H1 (cell line): ENCODE measurements at regions not wholly inside any gene's neighbourhood (a gene's known extent, or its start where the extent isn't known, plus 50 kb on each side); places are given as distances from the start of the nearest gene placed in this dataset.

Experiments used
- CTCF ChIA-PET: fragments of 300-600 bp; sonication (Branson Sonifier 250); formaldehyde crosslinking; loops from one replicate; lab custom pipeline; 2021; ENCODE audit not compliant: partially characterized antibody; lab: Charles Lee
- POLR2A ChIA-PET: fragments of 300-600 bp; sonication (Branson Sonifier 250); formaldehyde crosslinking; loops from one replicate; lab custom pipeline; 2021; ENCODE audit warnings: inconsistent platforms; ENCODE audit not compliant: partially characterized antibody; lab: Charles Lee
- DNase-seq, 2 experiments: peaks; one replicate each; pipeline versions ENCODE4 v3.0.0 to v3.0.0-alpha.2; 2010 to 2022; ENCODE audit warnings: low spot score in 2 of 2, low read depth in 1 of 2, mixed read lengths in 1 of 2
- FAIRE-seq: peaks from 2 replicates; lab custom pipeline; 2011; peaks lifted over from hg19 to GRCh38; lab: Jason Lieb, UNC
- H2AFZ ChIP-seq: 2 replicates; pipeline ENCODE4 v1.8.1; 2012; ENCODE audit warnings: low read length, inconsistent platforms
- H2AK5ac ChIP-seq: 2 replicates; pipeline ENCODE4 v1.6.1; 2013; ENCODE audit warnings: low read depth, low read length
- H2BK120ac ChIP-seq: replicated peaks from 2 replicates; pipeline ENCODE3; 2013; ENCODE audit warnings: low read depth, low read length, inconsistent platforms
- H2BK12ac ChIP-seq: 2 replicates; pipeline ENCODE4 v1.6.1; 2013; ENCODE audit warnings: low read depth, low read length
- H2BK15ac ChIP-seq: 2 replicates; pipeline ENCODE4 v1.6.1; 2013; ENCODE audit warnings: low read length
- H2BK20ac ChIP-seq: 2 replicates; pipeline ENCODE4 v1.6.1; 2013; ENCODE audit warnings: low read length
- H2BK5ac ChIP-seq: 2 replicates; pipeline ENCODE4 v1.6.1; 2013; ENCODE audit warnings: low read depth, low read length
- H3K14ac ChIP-seq: 2 replicates; pipeline ENCODE4 v1.6.1; 2013; ENCODE audit warnings: inconsistent platforms; ENCODE audit not compliant: insufficient read length
- H3K18ac ChIP-seq: 2 replicates; pipeline ENCODE4 v1.6.1; 2013; ENCODE audit warnings: low read length; ENCODE audit errors: extremely low read depth
- H3K23ac ChIP-seq: 2 replicates; pipeline ENCODE4 v1.6.1; 2013; ENCODE audit warnings: inconsistent platforms; ENCODE audit not compliant: insufficient read length
- H3K23me2 ChIP-seq: 2 replicates; pipeline ENCODE4 v1.6.1; 2013; ENCODE audit warnings: low read depth, low read length
- H3K27ac ChIP-seq: 2 replicates; pipeline ENCODE4 v1.6.1; 2011; ENCODE audit warnings: low read depth, low read length, inconsistent platforms
- H3K27me3 ChIP-seq, 4 experiments: replicated peaks in 1 of 4; 1 replicate in 1 of 4; 2 replicates in 3 of 4; pipeline versions ENCODE4 v1.6.1 to v1.8.1; 2011 to 2013; ENCODE audit warnings: low read length in 3 of 4, mild to moderate bottlenecking in 3 of 4, inconsistent platforms in 2 of 4, mixed read lengths in 2 of 4, moderate library complexity in 1 of 4; ENCODE audit not compliant: control insufficient read depth in 3 of 4, insufficient read depth in 3 of 4; ENCODE audit errors: extremely low read depth in 1 of 4
- H3K36me3 ChIP-seq, 4 experiments: 2 replicates each; pipeline versions ENCODE4 v1.6.1 to v1.8.1; 2011 to 2013; ENCODE audit warnings: mild to moderate bottlenecking in 4 of 4, low read length in 3 of 4, moderate library complexity in 2 of 4, control low read depth in 1 of 4, inconsistent platforms in 1 of 4; ENCODE audit not compliant: insufficient read depth in 4 of 4, control insufficient read depth in 2 of 4
- H3K4ac ChIP-seq: replicated peaks from 2 replicates; pipeline ENCODE3; 2013; ENCODE audit warnings: low read length, low read depth, mixed read lengths, inconsistent platforms; ENCODE audit not compliant: insufficient read length
- H3K4me1 ChIP-seq, 4 experiments: replicated peaks in 1 of 4; 1 replicate in 1 of 4; 2 replicates in 3 of 4; pipeline versions ENCODE4 v1.6.1 to v1.8.1; 2011 to 2013; ENCODE audit warnings: low read length in 3 of 4, inconsistent platforms in 2 of 4, mixed read lengths in 1 of 4; ENCODE audit not compliant: insufficient read depth in 4 of 4, control insufficient read depth in 3 of 4
- H3K4me2 ChIP-seq, 2 experiments: 2 replicates each; pipeline versions ENCODE4 v1.6.1 to v1.8.1; 2011 to 2013; ENCODE audit warnings: low read depth in 2 of 2, low read length in 2 of 2, control low read depth in 1 of 2, inconsistent platforms in 1 of 2, mild to moderate bottlenecking in 1 of 2; ENCODE audit not compliant: insufficient read depth in 1 of 2
- H3K4me3 ChIP-seq, 4 experiments: fragments of 200-600, 300-600 bp in 1 of 4; sonication (generic), shearing (Covaris generic), sonication (Bioruptor Twin) in 1 of 4; 2 replicates each; pipeline versions ENCODE4 v1.5.1 to v1.8.1; 2011 to 2016; ENCODE audit warnings: low read length in 4 of 4, low read depth in 3 of 4, control low read depth in 2 of 4, inconsistent platforms in 2 of 4, mild to moderate bottlenecking in 2 of 4, mixed read lengths in 1 of 4, moderate library complexity in 1 of 4; ENCODE audit not compliant: insufficient read depth in 2 of 4; ENCODE audit errors: extremely low read depth in 1 of 4
- H3K56ac ChIP-seq: replicated peaks from 2 replicates; pipeline ENCODE3; 2013; ENCODE audit warnings: low read depth, mild to moderate bottlenecking, mixed read lengths, low read length, inconsistent platforms; ENCODE audit not compliant: insufficient read length
- H3K79me1 ChIP-seq: 2 replicates; pipeline ENCODE4 v1.6.1; 2013; ENCODE audit warnings: low read depth, low read length, control low read depth
- H3K79me2 ChIP-seq, 2 experiments: 2 replicates each; pipeline versions ENCODE4 v1.6.1 to v1.8.1; 2012 to 2013; ENCODE audit warnings: low read length in 2 of 2, mild to moderate bottlenecking in 2 of 2, inconsistent platforms in 1 of 2; ENCODE audit not compliant: insufficient read depth in 2 of 2, control insufficient read depth in 1 of 2
- H3K9ac ChIP-seq, 4 experiments: replicated peaks in 1 of 4; 1 replicate in 1 of 4; 2 replicates in 3 of 4; pipeline versions ENCODE4 v1.6.1 to v1.8.1; 2011 to 2013; ENCODE audit warnings: low read depth in 3 of 4, low read length in 3 of 4, control low read depth in 2 of 4, mild to moderate bottlenecking in 2 of 4, moderate library complexity in 2 of 4, inconsistent platforms in 1 of 4; ENCODE audit errors: extremely low read depth in 1 of 4
- H3K9me3 ChIP-seq, 2 experiments: 2 replicates each; pipeline versions ENCODE4 v1.6.1 to v1.8.1; 2012 to 2013; ENCODE audit warnings: mild to moderate bottlenecking in 2 of 2, moderate library complexity in 2 of 2, control low read depth in 1 of 2, inconsistent platforms in 1 of 2, low read depth in 1 of 2, low read length in 1 of 2, mixed read lengths in 1 of 2; ENCODE audit not compliant: insufficient read depth in 2 of 2
- H4K20me1 ChIP-seq, 2 experiments: replicated peaks in 1 of 2; 2 replicates each; pipeline versions ENCODE3 to v1.8.1; 2011 to 2013; ENCODE audit warnings: inconsistent platforms in 2 of 2, low read length in 2 of 2, mild to moderate bottlenecking in 1 of 2; ENCODE audit not compliant: insufficient read depth in 2 of 2, control insufficient read depth in 1 of 2
- H4K5ac ChIP-seq: 2 replicates; pipeline ENCODE4 v1.6.1; 2013; ENCODE audit warnings: low read length, low read depth, mixed read lengths, inconsistent platforms; ENCODE audit not compliant: insufficient read length
- H4K8ac ChIP-seq: 2 replicates; pipeline ENCODE4 v1.8.0; 2013; ENCODE audit warnings: mild to moderate bottlenecking, moderate library complexity, low read length, inconsistent platforms; ENCODE audit not compliant: insufficient read depth; ENCODE audit errors: extremely low read depth
- H4K91ac ChIP-seq: replicated peaks from 2 replicates; pipeline ENCODE3; 2013; ENCODE audit warnings: low read length, mixed read lengths, inconsistent platforms; ENCODE audit not compliant: insufficient read length
- CBX5 ChIP-seq: fragments of 300-800, 300-1000 bp; sonication (generic); IDR thresholded peaks from 2 replicates; pipeline ENCODE4 v1.7.1; 2016; ENCODE audit warnings: antibody characterized with exemption, low read length, low read depth
- CEBPB ChIP-seq: IDR thresholded peaks from 2 replicates; pipeline ENCODE4 v1.6.1; 2012; ENCODE audit warnings: low read depth, low read length
- CREB1 ChIP-seq: IDR thresholded peaks from 2 replicates; pipeline ENCODE4 v1.6.1; 2012; ENCODE audit warnings: inconsistent platforms
- EGR1 ChIP-seq: IDR thresholded peaks from 2 replicates; pipeline ENCODE4 v1.6.1; 2011; ENCODE audit warnings: low read depth, low read length, borderline replicate concordance
- EZH2 ChIP-seq: fragments of 200-600 bp; sonication (generic); IDR thresholded peaks from 2 replicates; pipeline ENCODE4 v1.7.1; 2012; ENCODE audit warnings: low read depth, mild to moderate bottlenecking, moderate library complexity, low read length, inconsistent platforms; ENCODE audit not compliant: severe bottlenecking
- GABPA ChIP-seq: IDR thresholded peaks from 2 replicates; pipeline ENCODE4 v1.6.1; 2011; ENCODE audit warnings: mild to moderate bottlenecking, low read length, moderate library complexity, borderline replicate concordance; ENCODE audit not compliant: insufficient read depth
- JUND ChIP-seq: IDR thresholded peaks from 2 replicates; pipeline ENCODE4 v1.6.1; 2011; ENCODE audit warnings: mild to moderate bottlenecking, improper control_type of control experiment, low read length
- KDM1A ChIP-seq: fragments of 200-600, 300-600 bp; sonication (generic); IDR thresholded peaks from 2 replicates; pipeline ENCODE4 v1.7.1; 2016; ENCODE audit warnings: mild to moderate bottlenecking, low read length, borderline replicate concordance
- NANOG ChIP-seq: IDR thresholded peaks from 2 replicates; pipeline ENCODE4 v1.6.1; 2011; ENCODE audit warnings: low read length, low read depth, mild to moderate bottlenecking, inconsistent platforms; ENCODE audit not compliant: insufficient read depth, poor library complexity, severe bottlenecking
- NRF1 ChIP-seq: IDR thresholded peaks from 2 replicates; pipeline ENCODE4 v1.6.1; 2011; ENCODE audit warnings: mild to moderate bottlenecking, low read depth, low read length, improper control_type of control experiment
- RBBP5 ChIP-seq: IDR thresholded peaks from 2 replicates; pipeline ENCODE4 v1.7.1; 2012; ENCODE audit warnings: low read depth, mild to moderate bottlenecking, inconsistent platforms, low read length, moderate library complexity, borderline replicate concordance
- RFX5 ChIP-seq: IDR thresholded peaks from 2 replicates; pipeline ENCODE4 v1.6.1; 2011; ENCODE audit warnings: low read depth, low read length, improper control_type of control experiment, borderline replicate concordance
- SAP30 ChIP-seq: fragments of 300-600 bp; sonication (generic); IDR thresholded peaks from 2 replicates; pipeline ENCODE4 v1.7.1; 2012; ENCODE audit warnings: low read length, moderate library complexity, mild to moderate bottlenecking, inconsistent platforms; ENCODE audit not compliant: insufficient read depth, insufficient replicate concordance
- SIRT6 ChIP-seq: IDR thresholded peaks from one replicate; pipeline ENCODE4 v1.7.1; 2012; ENCODE audit warnings: low read length, inconsistent platforms
- SIX5 ChIP-seq: IDR thresholded peaks from 2 replicates; pipeline ENCODE4 v1.6.1; 2011; ENCODE audit warnings: mild to moderate bottlenecking, low read depth, low read length
- SP4 ChIP-seq: IDR thresholded peaks from 2 replicates; pipeline ENCODE4 v1.6.1; 2012; ENCODE audit warnings: low read length, inconsistent platforms
- WGBS, 2 experiments: shearing (Covaris generic) in 1 of 2; methylation state at CpG; one replicate each; pipeline versions ENCODE4 v1.1.6 to v1.1.7; 2013 to 2015; ENCODE audit warnings: low lambda C conversion rate in 2 of 2, mixed read lengths in 2 of 2, inconsistent platforms in 1 of 2, low coverage in 1 of 2, missing lambda C conversion rate in 1 of 2; ENCODE audit not compliant: insufficient replicate concordance in 2 of 2, insufficient coverage in 1 of 2, insufficient read length in 1 of 2; ENCODE audit errors: extremely low coverage in 1 of 2, missing lambda C conversion rate in 1 of 2; 5-methylcytosine and 5-hydroxymethylcytosine counted together

DNA sequence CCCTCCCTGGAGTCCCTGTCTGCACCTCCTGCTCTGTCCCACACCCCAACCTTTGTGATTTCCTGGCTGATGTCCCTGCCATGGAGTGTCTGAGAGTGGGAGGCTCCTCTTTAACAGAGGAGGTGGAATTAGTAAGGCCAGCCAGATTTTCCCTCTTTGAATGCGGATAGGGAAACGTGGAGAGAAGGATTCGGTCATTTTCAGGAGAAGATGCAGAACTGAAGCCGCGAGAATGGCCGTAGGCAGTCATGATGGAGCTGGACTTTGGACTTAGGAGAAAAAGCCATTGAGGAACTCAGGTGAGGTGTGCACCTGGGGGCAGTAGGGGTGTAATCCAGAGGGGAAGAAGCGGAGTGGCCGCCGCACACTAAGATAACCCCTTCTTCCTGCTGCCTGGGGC is 138.1 kb upstream of the ATP10A start:
- Histone ChIP-seq H3K23ac (no peak overlapping the region), H3K36me3 (no peaks in the 10 kb centered on the region), H3K14ac (no peak overlapping the region), H3K79me1 (no peaks in the 10 kb centered on the region), H3K4me3 (no peak overlapping the region), H2AK5ac (no peak overlapping the region), H3K23me2 (no peaks in the 10 kb centered on the region), H3K9me3 (no peaks in the 10 kb centered on the region), H3K4me2 (no peak overlapping the region), H4K5ac (no peak overlapping the region), H4K91ac (no peak overlapping the region), H2BK20ac (no peak overlapping the region), H3K27me3 (no peaks in the 10 kb centered on the region), H3K9ac (no peak overlapping the region), H2BK15ac (no peak overlapping the region), H2BK5ac (no peak overlapping the region), H2BK12ac (no peak overlapping the region), H3K79me2 (no peaks in the 10 kb centered on the region), H3K4me1 (no peaks in the 10 kb centered on the region), H3K18ac (no peak overlapping the region), H4K8ac (no peak overlapping the region), H3K56ac (no peak overlapping the region), H2AFZ (no peak overlapping the region), H3K27ac (no peak overlapping the region), H3K4ac (no peak overlapping the region), H2BK120ac (no peak overlapping the region), H4K20me1 (no peaks in the 10 kb centered on the region)
- ChIA-PET CTCF (interaction anchor here (1.3 kb wide), 1 partner anchor 45 kb away, joined by 3 read pairs; no protein-coding TSS in a partner anchor), POLR2A (no interaction called here)
- 98% methylated on average over 9 of the region's 9 CpGs; no CpG with 5 or more reads in 1 of the 2 experiments for WGBS, 2 experiments
- DNase-seq = no peak
- FAIRE-seq = no peak
- TF ChIP-seq CBX5 = no peak
- no peak for TF ChIP-seq EGR1
- TF ChIP-seq RBBP5 = no peak
- TF ChIP-seq EZH2 = no peak
- TF ChIP-seq NANOG = no peak
- no peak for TF ChIP-seq SIX5
- no peak for TF ChIP-seq GABPA
- TF ChIP-seq RFX5 = no peak
- no peak for TF ChIP-seq NRF1
- TF ChIP-seq SIRT6 = no peak
- TF ChIP-seq KDM1A = no peak
- TF ChIP-seq SP4 = no peak
- no peak for TF ChIP-seq CREB1
- no peak for TF ChIP-seq SAP30
- TF ChIP-seq CEBPB = no peak
- TF ChIP-seq JUND = no peak
